K562 (cell line): ENCODE measurements at regions not wholly inside any gene's neighbourhood (a gene's known extent, or its start where the extent isn't known, plus 50 kb on each side); places are given as distances from the start of the nearest gene placed in this dataset.

ENCODE experiments used
- ATAC-seq: fragments of 200-7000 bp; cut with Tn5 transposase; 3 replicates; pipeline ENCODE4 v1.9.1; 2020; ENCODE audit warnings: moderate library complexity
- BruUV-seq: library from RNA; stranded (reverse); fragments of 400-500 nt; replicated peaks from 2 replicates; lab custom pipeline; 2021; lab: Mats Ljungman, UMichigan
- CTCF ChIA-PET: fragments of 300-600 bp; formaldehyde crosslinking; extraction: SDS; loops from one replicate; lab custom pipeline; 2021; ENCODE audit warnings: low intra/inter-chr PET ratio; lab: Yijun Ruan, JAX
- POLR2A ChIA-PET: fragments of 300-600, 350-650 bp; sonication (Branson Sonifier 250); formaldehyde crosslinking; extraction: SDS; loops from one replicate; lab custom pipeline; 2021; ENCODE audit warnings: antibody characterized with exemption, inconsistent platforms; lab: Yijun Ruan, JAX
- DNase-seq, 4 experiments: peaks; one replicate each; pipeline versions ENCODE4 v3.0.0 to v3.0.0-alpha.2; 2011 to 2018; ENCODE audit warnings: low spot score in 3 of 4, mixed read lengths in 3 of 4; ENCODE audit errors: extremely low read depth in 1 of 4
- FAIRE-seq: peaks from 2 replicates; lab custom pipeline; 2011; peaks lifted over from hg19 to GRCh38; lab: Jason Lieb, UNC
- H2AFZ ChIP-seq: 2 replicates; pipeline ENCODE4 v1.6.0; 2011; ENCODE audit warnings: low read depth, low read length, control low read depth, inconsistent platforms
- H3K27ac ChIP-seq: fragments of 200-600 bp; 3 replicates; pipeline ENCODE4 v1.8.0; 2011; ENCODE audit warnings: low read depth, mild to moderate bottlenecking, control low read depth, inconsistent platforms, low read length, moderate library complexity, mixed read lengths; ENCODE audit errors: extremely low read depth
- H3K27me3 ChIP-seq, 2 experiments: fragments of 300-600 bp in 1 of 2; 2 replicates in 1 of 2; 3 replicates in 1 of 2; pipeline versions ENCODE4 v1.6.0 to v1.8.0; 2011; ENCODE audit warnings: inconsistent platforms in 2 of 2, low read length in 2 of 2, mild to moderate bottlenecking in 1 of 2, mixed read lengths in 1 of 2, moderate library complexity in 1 of 2; ENCODE audit not compliant: control insufficient read depth in 2 of 2, insufficient read depth in 2 of 2
- H3K36me3 ChIP-seq: fragments of 300-600 bp; 3 replicates; pipeline ENCODE4 v1.8.0; 2011; ENCODE audit warnings: mild to moderate bottlenecking, low read length, inconsistent platforms; ENCODE audit not compliant: control insufficient read depth, insufficient read depth
- H3K4me1 ChIP-seq, 2 experiments: fragments of 200-600 bp in 1 of 2; replicated peaks in 1 of 2; 2 replicates in 1 of 2; 3 replicates in 1 of 2; pipeline versions ENCODE4 v1.5.1 to v1.8.0; 2011; ENCODE audit warnings: inconsistent platforms in 2 of 2, low read length in 2 of 2, mild to moderate bottlenecking in 1 of 2, mixed read lengths in 1 of 2, moderate library complexity in 1 of 2; ENCODE audit not compliant: control insufficient read depth in 2 of 2, insufficient read depth in 2 of 2
- H3K4me2 ChIP-seq: 2 replicates; pipeline ENCODE4 v1.6.1; 2011; ENCODE audit warnings: low read length, control low read depth, inconsistent platforms, mixed read lengths; ENCODE audit not compliant: insufficient read depth
- H3K4me3 ChIP-seq: fragments of 200-600 bp; sonication (generic), shearing (Covaris generic); 2 replicates; pipeline ENCODE4 v1.5.1; 2016; ENCODE audit warnings: control low read depth, inconsistent platforms
- H3K79me2 ChIP-seq: fragments of 200-600 bp; 3 replicates; pipeline ENCODE4 v1.8.0; 2011; ENCODE audit warnings: low read length, inconsistent platforms; ENCODE audit not compliant: control insufficient read depth, insufficient read depth
- H3K9ac ChIP-seq, 2 experiments: 2 replicates each; pipeline versions ENCODE4 v1.6.0 to v1.6.1; 2011; ENCODE audit warnings: low read depth in 2 of 2, low read length in 2 of 2, control low read depth in 1 of 2, inconsistent platforms in 1 of 2, mild to moderate bottlenecking in 1 of 2, mixed read lengths in 1 of 2; ENCODE audit not compliant: insufficient read depth in 1 of 2
- H3K9me1 ChIP-seq: one replicate; pipeline ENCODE4 v1.6.0; 2011; ENCODE audit warnings: inconsistent platforms, mild to moderate bottlenecking, low read length, moderate library complexity; ENCODE audit not compliant: control insufficient read depth, insufficient read depth
- H3K9me3 ChIP-seq: replicated peaks from 2 replicates; pipeline ENCODE4 v1.5.1; 2011; ENCODE audit warnings: low read depth, low read length, inconsistent platforms; ENCODE audit not compliant: control insufficient read depth, insufficient read depth
- H4K20me1 ChIP-seq: replicated peaks from 2 replicates; pipeline ENCODE4 v1.6.1; 2011; ENCODE audit warnings: low read length, inconsistent platforms, mixed read lengths; ENCODE audit not compliant: control insufficient read depth, insufficient read depth
- BRD4 ChIP-seq: fragments of 200-600 bp; sonication (generic); IDR thresholded peaks from 2 replicates; pipeline ENCODE4 v1.6.1; 2017; ENCODE audit warnings: inconsistent platforms
- CBFA2T2 ChIP-seq: fragments of 450-650 bp; conservative IDR thresholded peaks from 2 replicates; pipeline ENCODE4 v1.6.1; 2017; ENCODE audit warnings: mild to moderate bottlenecking
- GATAD2A ChIP-seq: fragments of 450-650 bp; IDR thresholded peaks from 2 replicates; pipeline ENCODE4 v1.6.1; 2017
- KAT7 ChIP-seq: sonication (generic); formaldehyde crosslinking; IDR thresholded peaks from 2 replicates; pipeline ENCODE4 v1.8.0; 2022; ENCODE audit warnings: missing genetic modification reagents, mild to moderate bottlenecking, borderline replicate concordance
- NR0B1 ChIP-seq: fragments of 450-650 bp; IDR thresholded peaks from one replicate; pipeline ENCODE4 v1.6.1; 2018; ENCODE audit warnings: mild to moderate bottlenecking, moderate library complexity; ENCODE audit not compliant: partially characterized antibody
- RBM15 ChIP-seq: fragments of 200-400 bp; formaldehyde crosslinking; IDR thresholded peaks from 2 replicates; pipeline ENCODE4 v1.6.1; 2018; ENCODE audit warnings: mild to moderate bottlenecking, low read length, moderate library complexity; ENCODE audit not compliant: insufficient read depth
- SFPQ ChIP-seq: fragments of 200-400 bp; formaldehyde crosslinking; IDR thresholded peaks from 2 replicates; pipeline ENCODE4 v1.6.1; 2017; ENCODE audit warnings: mild to moderate bottlenecking, low read depth, low read length, moderate library complexity
- SNAPC5 ChIP-seq: fragments of 250-450 bp; sonication (Bioruptor Pico); IDR thresholded peaks from 2 replicates; pipeline ENCODE4 v1.8.0; 2021; ENCODE audit warnings: moderate library complexity, mild to moderate bottlenecking, inconsistent platforms
- SPI1 ChIP-seq: IDR thresholded peaks from 2 replicates; pipeline ENCODE4 v1.6.1; 2011; ENCODE audit warnings: low read depth, low read length, control low read depth, borderline replicate concordance
- ZNF407 ChIP-seq: fragments of 450-650 bp; IDR thresholded peaks from 2 replicates; pipeline ENCODE4 v1.6.1; 2016; ENCODE audit warnings: low read depth
- ZNF766 ChIP-seq: fragments of 200-800 bp; sonication (Bioruptor generic); conservative IDR thresholded peaks from 2 replicates; pipeline ENCODE4 v1.6.1; 2016; ENCODE audit warnings: missing genetic modification characterization, missing compliant biosample characterization
- WGBS: fragments of 100-300 bp; shearing (Covaris generic); methylation state at CpG from one replicate; pipeline ENCODE4 v1.1.6; 2016; ENCODE audit warnings: low coverage, mixed read lengths; ENCODE audit not compliant: insufficient coverage; ENCODE audit errors: missing lambda C conversion rate; 5-methylcytosine and 5-hydroxymethylcytosine counted together
- in situ Hi-C: fragments of 300-500 bp; cut with MboI; formaldehyde crosslinking; loops from 4 replicates; pipeline ENCODE4 v1.15.0; 2018; ENCODE audit warnings: inconsistent platforms, mixed read lengths
- intact Hi-C: fragments of 100-400 bp; cut with micrococcal nuclease; formaldehyde crosslinking; loops from 2 replicates; pipeline ENCODE4 v1.14.2; 2022

- H3K36me3 ChIP-seq: no peaks in the 10 kb centered on the region
- intact Hi-C loops: no loop called here
- WGBS: 4% methylated on average over 3 of the region's 3 CpGs
- DNase-seq (no peak), ATAC-seq (no peak), FAIRE-seq (no peak)
- no peaks in the 10 kb centered on the region for H3K27me3 ChIP-seq
- ChIA-PET POLR2A (no interaction called here), CTCF (no interaction called here)
- no peak overlapping the region for H2AFZ ChIP-seq
- no peak overlapping the region for H3K4me3 ChIP-seq
- no peaks in the 10 kb centered on the region for H3K79me2 ChIP-seq
- H4K20me1 ChIP-seq: no peaks in the 10 kb centered on the region
- no peaks in the 10 kb centered on the region for H3K9me1 ChIP-seq
- no peaks in the 10 kb centered on the region for H3K4me1 ChIP-seq
- H3K4me2 ChIP-seq: no peak overlapping the region
- no peak overlapping the region for H3K9ac ChIP-seq
- in situ Hi-C loops: no loop called here
- no peak for TF ChIP-seq RBM15
- no peak for TF ChIP-seq KAT7 (CRISPR knock-in tag)
- TF ChIP-seq CBFA2T2: no peak
- no peak for TF ChIP-seq SPI1
- no peak for TF ChIP-seq SFPQ
- no peak for TF ChIP-seq NR0B1
- TF ChIP-seq SNAPC5 (CRISPR knock-in tag): no peak
- TF ChIP-seq BRD4: no peak
- no peak for TF ChIP-seq ZNF407
- no peak for TF ChIP-seq GATAD2A
- TF ChIP-seq ZNF766 (CRISPR knock-in tag): no peak
- BruUV-seq: no TSS peak
- H3K9me3 ChIP-seq: no peaks in the 10 kb centered on the region
- H3K27ac ChIP-seq: no peak overlapping the region
Observed at GRCh38 chr3:104385421-104385820, 981.3 kb upstream of the ALCAM start.
